Nephron progenitor cell (in vitro differentiated cells): ENCODE measurements at regions not wholly inside any gene's neighbourhood (a gene's known extent, or its start where the extent isn't known, plus 50 kb on each side); places are given as distances from the start of the nearest gene placed in this dataset.
"Not testable (repeated sequence)": the region's sequence is repeated elsewhere in the genome, so short reads cannot be mapped to it uniquely, and the experiment has no call there.

Experiments used
- DNase-seq: peaks from one replicate; pipeline ENCODE4 v3.0.0; 2021
- H3K27ac Mint-ChIP-seq: 2 replicates; pipeline ENCODE4 v1.8.0; 2021; ENCODE audit warnings: mild to moderate bottlenecking, moderate library complexity, mixed read lengths
- H3K27me3 Mint-ChIP-seq: 2 replicates; pipeline ENCODE4 v1.8.0; 2021; ENCODE audit warnings: mild to moderate bottlenecking, low read depth, mixed read lengths; ENCODE audit not compliant: poor library complexity
- H3K36me3 Mint-ChIP-seq: 2 replicates; pipeline ENCODE4 v1.8.0; 2021; ENCODE audit warnings: low read depth, mixed read lengths
- H3K4me1 Mint-ChIP-seq: 2 replicates; pipeline ENCODE4 v1.8.0; 2021; ENCODE audit warnings: mixed read lengths
- H3K4me3 Mint-ChIP-seq: 2 replicates; pipeline ENCODE4 v1.8.0; 2021; ENCODE audit warnings: mild to moderate bottlenecking, moderate library complexity, mixed read lengths
- H3K9me3 Mint-ChIP-seq: 2 replicates; pipeline ENCODE4 v1.8.0; 2021; ENCODE audit warnings: mild to moderate bottlenecking, moderate library complexity, mixed read lengths
- TF ChIP-seq, protein P1 (sequence below): fragments of 200-600 bp; sonication (generic); IDR thresholded peaks from 2 replicates; pipeline ENCODE4 v1.5.0; 2021; ENCODE audit warnings: antibody characterized with exemption

GRCh38 chr6:58365856-58366255 is 1048.4 kb downstream of the PRIM2 start:
- not testable (repeated sequence) for H3K36me3 Mint-ChIP-seq, DNase-seq, H3K4me3 Mint-ChIP-seq, H3K4me1 Mint-ChIP-seq, H3K27me3 Mint-ChIP-seq, H3K27ac Mint-ChIP-seq
- H3K9me3 Mint-ChIP-seq = peaks cover 78% of the 10 kb centered on the region

DNA sequence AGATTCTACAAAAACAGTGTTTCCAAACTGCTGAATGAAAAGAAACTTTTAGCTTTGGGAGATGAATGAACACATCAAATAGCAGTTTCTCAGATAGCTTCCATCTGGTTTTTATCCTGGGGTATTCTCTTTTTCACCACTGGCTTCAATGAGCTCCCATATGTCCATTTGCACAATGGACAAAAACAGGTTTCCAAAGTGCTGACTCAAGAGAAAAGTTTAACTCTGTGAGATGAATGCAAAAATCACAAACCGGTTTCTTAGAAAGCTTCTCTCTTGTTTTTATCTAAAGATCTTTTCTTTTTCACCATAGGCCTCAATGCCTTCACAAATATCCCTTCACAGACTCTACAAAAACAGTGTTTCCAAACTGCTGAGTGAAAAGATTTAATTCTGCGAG is 1089.2 kb downstream of the PRIM2 start:
- H3K4me3 Mint-ChIP-seq, H3K36me3 Mint-ChIP-seq, DNase-seq, H3K27me3 Mint-ChIP-seq, H3K4me1 Mint-ChIP-seq, H3K27ac Mint-ChIP-seq: not testable (repeated sequence)
- H3K9me3 Mint-ChIP-seq = peaks cover 90% of the 10 kb centered on the region

- peaks cover 76% of the 10 kb centered on the region for H3K9me3 Mint-ChIP-seq
These were observed 1101.9 kb downstream of the PRIM2 start for GRCh38 chr6:58419321-58419720.

More at GRCh38 chr6:58419321-58419720, 1101.9 kb downstream of the PRIM2 start:
- H3K4me3 Mint-ChIP-seq = no peak overlapping the region
- no peaks in the 10 kb centered on the region for H3K27me3 Mint-ChIP-seq
- H3K36me3 Mint-ChIP-seq = no peaks in the 10 kb centered on the region
- no peaks in the 10 kb centered on the region for H3K4me1 Mint-ChIP-seq
- no peak overlapping the region for H3K27ac Mint-ChIP-seq
- DNase-seq = no peak
- TF ChIP-seq, protein P1, sequence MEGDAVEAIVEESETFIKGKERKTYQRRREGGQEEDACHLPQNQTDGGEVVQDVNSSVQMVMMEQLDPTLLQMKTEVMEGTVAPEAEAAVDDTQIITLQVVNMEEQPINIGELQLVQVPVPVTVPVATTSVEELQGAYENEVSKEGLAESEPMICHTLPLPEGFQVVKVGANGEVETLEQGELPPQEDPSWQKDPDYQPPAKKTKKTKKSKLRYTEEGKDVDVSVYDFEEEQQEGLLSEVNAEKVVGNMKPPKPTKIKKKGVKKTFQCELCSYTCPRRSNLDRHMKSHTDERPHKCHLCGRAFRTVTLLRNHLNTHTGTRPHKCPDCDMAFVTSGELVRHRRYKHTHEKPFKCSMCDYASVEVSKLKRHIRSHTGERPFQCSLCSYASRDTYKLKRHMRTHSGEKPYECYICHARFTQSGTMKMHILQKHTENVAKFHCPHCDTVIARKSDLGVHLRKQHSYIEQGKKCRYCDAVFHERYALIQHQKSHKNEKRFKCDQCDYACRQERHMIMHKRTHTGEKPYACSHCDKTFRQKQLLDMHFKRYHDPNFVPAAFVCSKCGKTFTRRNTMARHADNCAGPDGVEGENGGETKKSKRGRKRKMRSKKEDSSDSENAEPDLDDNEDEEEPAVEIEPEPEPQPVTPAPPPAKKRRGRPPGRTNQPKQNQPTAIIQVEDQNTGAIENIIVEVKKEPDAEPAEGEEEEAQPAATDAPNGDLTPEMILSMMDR = no peak
